A549 (cell line): ENCODE measurements at regions not wholly inside any gene's neighbourhood (a gene's known extent, or its start where the extent isn't known, plus 50 kb on each side); places are given as distances from the start of the nearest gene placed in this dataset.

Source experiments
- ATAC-seq, 2 experiments: fragments of 200-7000 bp in 1 of 2; fragments of >200 bp in 1 of 2; cut with Nextera tagmentation in 1 of 2; cut with Tn5 transposase in 1 of 2; 3 replicates each; pipeline versions ENCODE4 v1.8.0 to v1.9.1; 2018 to 2020; ENCODE audit warnings: mild to moderate bottlenecking in 1 of 2, moderate library complexity in 1 of 2
- CTCF ChIA-PET: fragments of 300-600 bp; sonication (Branson Sonifier 250); formaldehyde crosslinking; extraction: SDS; loops from one replicate; lab custom pipeline; 2021; ENCODE audit warnings: antibody characterized with exemption, inconsistent platforms; lab: Yijun Ruan, JAX
- POLR2A ChIA-PET: fragments of 350-600 bp; formaldehyde crosslinking; extraction: SDS; loops from one replicate; lab custom pipeline; 2021; ENCODE audit warnings: antibody characterized with exemption, inconsistent platforms; lab: Yijun Ruan, JAX
- DNase-seq, 2 experiments: peaks; one replicate each; pipeline versions ENCODE4 v3.0.0 to v3.0.0-alpha.2; 2011 to 2016; ENCODE audit warnings: low read depth in 1 of 2, low spot score in 1 of 2
- FAIRE-seq: peaks from 2 replicates; lab custom pipeline; 2011; peaks lifted over from hg19 to GRCh38; lab: Jason Lieb, UNC
- H3K27ac ChIP-seq, 2 experiments: fragments of >200 bp; sonication (Bioruptor Twin); formaldehyde crosslinking; 3 replicates each; pipeline ENCODE4 v1.5.1; 2016 to 2017
- H3K4me1 ChIP-seq: fragments of >200 bp; sonication (Bioruptor Twin); formaldehyde crosslinking; 3 replicates; pipeline ENCODE4 v1.6.1; 2016
- H3K4me2 ChIP-seq: fragments of >200 bp; sonication (Bioruptor Twin); formaldehyde crosslinking; 3 replicates; pipeline ENCODE4 v1.6.1; 2016
- H3K4me3 ChIP-seq: fragments of >200 bp; sonication (Bioruptor Twin); formaldehyde crosslinking; 3 replicates; pipeline ENCODE4 v1.5.1; 2016
- H3K9me3 ChIP-seq: fragments of >200 bp; sonication (Bioruptor Twin); formaldehyde crosslinking; 3 replicates; pipeline ENCODE4 v1.6.1; 2016
- BHLHE40 ChIP-seq: IDR thresholded peaks from 2 replicates; pipeline ENCODE4 v1.6.1; 2012; ENCODE audit warnings: low read depth, low read length, inconsistent platforms
- CBX2 ChIP-seq: fragments of 200-600 bp; sonication (generic); IDR thresholded peaks from 2 replicates; pipeline ENCODE4 v1.6.1; 2016; ENCODE audit warnings: low read depth, mild to moderate bottlenecking, borderline replicate concordance
- CHD2 ChIP-seq: fragments of 150-350 bp; IDR thresholded peaks from 2 replicates; pipeline ENCODE4 v1.6.1; 2014; ENCODE audit warnings: low read length; ENCODE audit not compliant: partially characterized antibody
- FOSB ChIP-seq: fragments of 250-450 bp; sonication (Bioruptor Pico); IDR thresholded peaks from 2 replicates; pipeline ENCODE4 v1.5.0; 2020; ENCODE audit warnings: mild to moderate bottlenecking, moderate library complexity
- FOSL2 ChIP-seq, 2 experiments: fragments of 450-650 bp in 1 of 2; fragments of >200 bp in 1 of 2; sonication (Bioruptor Twin) in 1 of 2; formaldehyde crosslinking; IDR thresholded peaks; 2 replicates each; pipeline versions ENCODE4 v1.5.0 to v1.6.1; 2016 to 2020; ENCODE audit warnings: mild to moderate bottlenecking in 1 of 2, moderate library complexity in 1 of 2
- FOXS1 ChIP-seq: fragments of 250-450 bp; sonication (Bioruptor Pico); IDR thresholded peaks from 2 replicates; pipeline ENCODE4 v1.5.0; 2020; ENCODE audit warnings: mild to moderate bottlenecking, moderate library complexity
- HEYL ChIP-seq: fragments of 250-450 bp; sonication (Bioruptor Pico); IDR thresholded peaks from 2 replicates; pipeline ENCODE4 v1.8.0; 2021; ENCODE audit warnings: mild to moderate bottlenecking, moderate library complexity
- HOXB13 ChIP-seq: fragments of 250-450 bp; sonication (Bioruptor Pico); IDR thresholded peaks from 2 replicates; pipeline ENCODE4 v1.5.0; 2020; ENCODE audit warnings: low read depth, mild to moderate bottlenecking, moderate library complexity
- KDM1A ChIP-seq: fragments of 200-600 bp; sonication (generic); IDR thresholded peaks from 2 replicates; pipeline ENCODE4 v1.6.1; 2016; ENCODE audit warnings: low read depth, mild to moderate bottlenecking
- MAFK ChIP-seq: fragments of 450-650 bp; IDR thresholded peaks from 2 replicates; pipeline ENCODE4 v1.6.1; 2014; ENCODE audit not compliant: partially characterized antibody
- MYC ChIP-seq: IDR thresholded peaks from 2 replicates; pipeline ENCODE4 v1.6.1; 2012; ENCODE audit warnings: mild to moderate bottlenecking, inconsistent platforms, low read length, improper control_type of control experiment, borderline replicate concordance
- NPAS2 ChIP-seq: fragments of 250-450 bp; sonication (Bioruptor Pico); IDR thresholded peaks from 2 replicates; pipeline ENCODE4 v1.8.0; 2022; ENCODE audit warnings: mild to moderate bottlenecking, moderate library complexity, borderline replicate concordance
- POLR2A ChIP-seq: IDR thresholded peaks from 2 replicates; pipeline ENCODE4 v1.6.1; 2012; ENCODE audit warnings: mild to moderate bottlenecking, low read length
- RARB ChIP-seq: fragments of 250-450 bp; sonication (Bioruptor Pico); IDR thresholded peaks from 2 replicates; pipeline ENCODE4 v1.8.0; 2021; ENCODE audit warnings: mild to moderate bottlenecking, moderate library complexity
- SMC3 ChIP-seq: fragments of >200 bp; sonication (Bioruptor Twin); formaldehyde crosslinking; IDR thresholded peaks from 3 replicates; pipeline ENCODE4 v1.6.1; 2018; ENCODE audit warnings: inconsistent platforms
- TFCP2L1 ChIP-seq: fragments of 250-450 bp; sonication (Bioruptor Pico); IDR thresholded peaks from 2 replicates; pipeline ENCODE4 v1.5.0; 2021; ENCODE audit warnings: mild to moderate bottlenecking
- TP53 ChIP-seq: fragments of 250-450 bp; sonication (Bioruptor Pico); IDR thresholded peaks from 2 replicates; pipeline ENCODE4 v1.5.0; 2021; ENCODE audit warnings: mild to moderate bottlenecking, moderate library complexity
- ZC3H11A ChIP-seq: fragments of 450-650 bp; IDR thresholded peaks from 2 replicates; pipeline ENCODE4 v1.6.1; 2014; ENCODE audit warnings: antibody characterized with exemption, mild to moderate bottlenecking
- ZFP36 ChIP-seq: fragments of 450-650 bp; IDR thresholded peaks from 2 replicates; pipeline ENCODE4 v1.6.1; 2014; ENCODE audit warnings: borderline replicate concordance; ENCODE audit not compliant: partially characterized antibody
- ZNF302 ChIP-seq: fragments of 250-450 bp; sonication (Bioruptor Pico); IDR thresholded peaks from 2 replicates; pipeline ENCODE4 v1.9.0; 2021; ENCODE audit warnings: inconsistent platforms, mild to moderate bottlenecking, moderate library complexity
- WGBS: methylation state at CpG from one replicate; pipeline ENCODE4 v1.1.6; 2017; ENCODE audit errors: missing lambda C conversion rate; 5-methylcytosine and 5-hydroxymethylcytosine counted together
- TF ChIP-seq, protein P1 (sequence below): fragments of 450-650 bp; IDR thresholded peaks from 2 replicates; pipeline ENCODE4 v1.6.1; 2014; ENCODE audit warnings: antibody characterized with exemption
- TF ChIP-seq, protein P2 (sequence below): fragments of 250-450 bp; sonication (Bioruptor Pico); IDR thresholded peaks from 2 replicates; pipeline ENCODE4 v1.5.0; 2020; ENCODE audit warnings: low read depth, mild to moderate bottlenecking, moderate library complexity
- TF ChIP-seq, protein P3 (sequence below): IDR thresholded peaks from 2 replicates; pipeline ENCODE4 v1.6.1; 2012; ENCODE audit warnings: low read depth, borderline replicate concordance
- TF ChIP-seq, protein P4 (sequence below): fragments of >200 bp; sonication (Bioruptor Twin); formaldehyde crosslinking; IDR thresholded peaks from 3 replicates; pipeline ENCODE4 v1.5.1; 2016
- TF ChIP-seq, protein P5 (sequence below): IDR thresholded peaks from 2 replicates; pipeline ENCODE4 v1.6.1; 2012
- TF ChIP-seq, protein P6 (sequence below): fragments of >200 bp; sonication (Bioruptor Twin); formaldehyde crosslinking; IDR thresholded peaks from 3 replicates; pipeline ENCODE4 v1.6.1; 2016

DNA sequence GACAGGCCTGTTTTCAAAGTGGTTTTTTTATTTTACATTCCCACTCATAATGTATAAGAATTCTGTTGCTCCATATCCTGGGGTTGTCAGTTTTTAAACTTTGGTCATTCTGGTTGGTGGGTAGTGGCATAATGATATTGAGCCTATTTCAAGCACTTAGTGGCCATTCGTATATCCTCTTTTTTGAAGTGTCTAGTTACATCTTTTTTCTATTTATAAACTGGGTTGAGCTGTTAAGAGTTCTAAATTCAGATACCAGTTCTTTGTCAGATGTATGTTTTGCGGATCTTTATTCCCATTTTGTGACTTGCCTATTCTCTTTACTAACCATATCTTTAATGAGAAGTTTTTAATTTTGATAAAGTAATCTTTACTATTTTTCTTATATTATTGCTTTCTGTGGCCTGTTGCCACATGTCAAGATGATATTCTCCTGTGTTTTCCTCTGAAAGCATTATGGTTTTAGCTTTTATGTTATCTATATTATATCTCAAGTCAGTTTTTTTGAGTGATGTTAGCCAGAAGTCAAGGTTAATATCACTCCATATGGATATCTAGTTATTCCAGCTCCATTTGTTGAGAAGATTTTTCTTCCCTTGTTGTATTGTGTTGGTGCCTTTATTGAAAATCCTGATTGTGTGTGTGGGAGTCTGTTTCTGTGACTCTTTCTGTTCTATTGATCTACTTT lies 110.9 kb downstream of the FHIP1A start:
- POLR2A ChIA-PET: no interaction called here
- H3K4me3 ChIP-seq: no peak overlapping the region
- no peak for FAIRE-seq
- ATAC-seq: no peak
- H3K27ac ChIP-seq: no peak overlapping the region
- WGBS: 65% methylated on average over 2 of the region's 2 CpGs
- no peak overlapping the region for H3K4me2 ChIP-seq
- no peak for DNase-seq
- CTCF ChIA-PET: no interaction called here
- no peaks in the 10 kb centered on the region for H3K4me1 ChIP-seq
- no peaks in the 10 kb centered on the region for H3K9me3 ChIP-seq
- TF ChIP-seq, protein P1, sequence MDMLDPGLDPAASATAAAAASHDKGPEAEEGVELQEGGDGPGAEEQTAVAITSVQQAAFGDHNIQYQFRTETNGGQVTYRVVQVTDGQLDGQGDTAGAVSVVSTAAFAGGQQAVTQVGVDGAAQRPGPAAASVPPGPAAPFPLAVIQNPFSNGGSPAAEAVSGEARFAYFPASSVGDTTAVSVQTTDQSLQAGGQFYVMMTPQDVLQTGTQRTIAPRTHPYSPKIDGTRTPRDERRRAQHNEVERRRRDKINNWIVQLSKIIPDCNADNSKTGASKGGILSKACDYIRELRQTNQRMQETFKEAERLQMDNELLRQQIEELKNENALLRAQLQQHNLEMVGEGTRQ: no peak
- TF ChIP-seq, protein P2, sequence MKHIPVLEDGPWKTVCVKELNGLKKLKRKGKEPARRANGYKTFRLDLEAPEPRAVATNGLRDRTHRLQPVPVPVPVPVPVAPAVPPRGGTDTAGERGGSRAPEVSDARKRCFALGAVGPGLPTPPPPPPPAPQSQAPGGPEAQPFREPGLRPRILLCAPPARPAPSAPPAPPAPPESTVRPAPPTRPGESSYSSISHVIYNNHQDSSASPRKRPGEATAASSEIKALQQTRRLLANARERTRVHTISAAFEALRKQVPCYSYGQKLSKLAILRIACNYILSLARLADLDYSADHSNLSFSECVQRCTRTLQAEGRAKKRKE (CRISPR knock-in tag): no peak
- TF ChIP-seq SMC3 (no peak), FOSB (no peak), HOXB13 (no peak), HEYL (CRISPR knock-in tag) (no peak), KDM1A (no peak), CBX2 (no peak), CHD2 (no peak), ZFP36 (no peak), NPAS2 (no peak), TFCP2L1 (CRISPR knock-in tag) (no peak), RARB (CRISPR knock-in tag) (no peak), POLR2A (no peak), FOSL2 (IDR thresholded peaks at IDR 0.05) (no peak), FOSL2 (CRISPR knock-in tag; IDR thresholded peaks at IDR 0.05) (no peak), ZNF302 (no peak)
- TF ChIP-seq, protein P3, sequence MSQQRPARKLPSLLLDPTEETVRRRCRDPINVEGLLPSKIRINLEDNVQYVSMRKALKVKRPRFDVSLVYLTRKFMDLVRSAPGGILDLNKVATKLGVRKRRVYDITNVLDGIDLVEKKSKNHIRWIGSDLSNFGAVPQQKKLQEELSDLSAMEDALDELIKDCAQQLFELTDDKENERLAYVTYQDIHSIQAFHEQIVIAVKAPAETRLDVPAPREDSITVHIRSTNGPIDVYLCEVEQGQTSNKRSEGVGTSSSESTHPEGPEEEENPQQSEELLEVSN: no peak
- TF ChIP-seq, protein P4, sequence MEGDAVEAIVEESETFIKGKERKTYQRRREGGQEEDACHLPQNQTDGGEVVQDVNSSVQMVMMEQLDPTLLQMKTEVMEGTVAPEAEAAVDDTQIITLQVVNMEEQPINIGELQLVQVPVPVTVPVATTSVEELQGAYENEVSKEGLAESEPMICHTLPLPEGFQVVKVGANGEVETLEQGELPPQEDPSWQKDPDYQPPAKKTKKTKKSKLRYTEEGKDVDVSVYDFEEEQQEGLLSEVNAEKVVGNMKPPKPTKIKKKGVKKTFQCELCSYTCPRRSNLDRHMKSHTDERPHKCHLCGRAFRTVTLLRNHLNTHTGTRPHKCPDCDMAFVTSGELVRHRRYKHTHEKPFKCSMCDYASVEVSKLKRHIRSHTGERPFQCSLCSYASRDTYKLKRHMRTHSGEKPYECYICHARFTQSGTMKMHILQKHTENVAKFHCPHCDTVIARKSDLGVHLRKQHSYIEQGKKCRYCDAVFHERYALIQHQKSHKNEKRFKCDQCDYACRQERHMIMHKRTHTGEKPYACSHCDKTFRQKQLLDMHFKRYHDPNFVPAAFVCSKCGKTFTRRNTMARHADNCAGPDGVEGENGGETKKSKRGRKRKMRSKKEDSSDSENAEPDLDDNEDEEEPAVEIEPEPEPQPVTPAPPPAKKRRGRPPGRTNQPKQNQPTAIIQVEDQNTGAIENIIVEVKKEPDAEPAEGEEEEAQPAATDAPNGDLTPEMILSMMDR: no peak
- TF ChIP-seq, protein P5, sequence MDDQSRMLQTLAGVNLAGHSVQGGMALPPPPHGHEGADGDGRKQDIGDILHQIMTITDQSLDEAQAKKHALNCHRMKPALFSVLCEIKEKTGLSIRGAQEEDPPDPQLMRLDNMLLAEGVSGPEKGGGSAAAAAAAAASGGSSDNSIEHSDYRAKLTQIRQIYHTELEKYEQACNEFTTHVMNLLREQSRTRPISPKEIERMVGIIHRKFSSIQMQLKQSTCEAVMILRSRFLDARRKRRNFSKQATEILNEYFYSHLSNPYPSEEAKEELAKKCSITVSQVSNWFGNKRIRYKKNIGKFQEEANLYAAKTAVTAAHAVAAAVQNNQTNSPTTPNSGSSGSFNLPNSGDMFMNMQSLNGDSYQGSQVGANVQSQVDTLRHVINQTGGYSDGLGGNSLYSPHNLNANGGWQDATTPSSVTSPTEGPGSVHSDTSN: no peak

DNA sequence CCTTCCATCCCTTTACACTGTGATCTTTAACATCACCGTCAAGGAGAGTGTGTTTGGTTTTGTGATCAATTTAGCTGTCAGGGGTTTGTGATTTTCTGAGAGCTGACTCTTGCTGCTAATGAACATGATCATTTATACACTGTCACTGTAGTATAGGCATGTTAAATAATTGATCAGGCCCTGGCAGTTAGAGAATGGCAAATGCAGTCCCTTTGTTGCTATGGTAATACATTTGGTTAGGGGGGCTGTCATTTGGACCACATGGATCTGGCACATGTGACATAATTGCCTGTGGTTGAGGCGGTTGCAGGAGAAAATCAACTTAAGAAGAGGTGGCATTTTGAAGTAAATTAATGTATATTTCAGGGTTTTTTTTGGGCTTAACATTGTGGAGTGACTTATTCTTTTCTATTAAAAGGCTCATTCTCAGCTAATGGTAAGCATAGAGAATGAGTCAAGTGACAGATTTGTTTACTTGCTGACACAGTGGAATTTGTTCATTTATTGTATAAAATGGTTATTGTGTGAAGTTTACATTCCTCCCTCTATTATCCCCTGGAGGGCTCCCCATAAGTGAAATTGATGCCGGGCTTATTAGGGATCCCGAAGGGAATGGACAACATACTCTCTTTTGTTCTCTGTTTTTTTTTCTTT lies 114.0 kb downstream of the FHIP1A start:
- ChIA-PET POLR2A (no interaction called here), CTCF (interaction anchor here (1.1 kb wide), 1 partner anchor 246 kb away, joined by 3 read pairs; the partner anchor contains the start of gene PRSS48)
- no peak for DNase-seq
- Histone ChIP-seq H3K9me3 (no peaks in the 10 kb centered on the region), H3K4me1 (no peaks in the 10 kb centered on the region), H3K4me3 (no peak overlapping the region), H3K4me2 (no peak overlapping the region), H3K27ac (no peak overlapping the region)
- no peak for FAIRE-seq
- 64% methylated on average over 4 of the region's 4 CpGs for WGBS
- no peak for ATAC-seq
- TF ChIP-seq, protein P3: no peak
- TF ChIP-seq HOXB13: no peak
- TF ChIP-seq TP53 (CRISPR knock-in tag): no peak
- TF ChIP-seq, protein P2 (CRISPR knock-in tag): no peak
- TF ChIP-seq KDM1A: no peak
- TF ChIP-seq BHLHE40: no peak
- TF ChIP-seq, protein P6, sequence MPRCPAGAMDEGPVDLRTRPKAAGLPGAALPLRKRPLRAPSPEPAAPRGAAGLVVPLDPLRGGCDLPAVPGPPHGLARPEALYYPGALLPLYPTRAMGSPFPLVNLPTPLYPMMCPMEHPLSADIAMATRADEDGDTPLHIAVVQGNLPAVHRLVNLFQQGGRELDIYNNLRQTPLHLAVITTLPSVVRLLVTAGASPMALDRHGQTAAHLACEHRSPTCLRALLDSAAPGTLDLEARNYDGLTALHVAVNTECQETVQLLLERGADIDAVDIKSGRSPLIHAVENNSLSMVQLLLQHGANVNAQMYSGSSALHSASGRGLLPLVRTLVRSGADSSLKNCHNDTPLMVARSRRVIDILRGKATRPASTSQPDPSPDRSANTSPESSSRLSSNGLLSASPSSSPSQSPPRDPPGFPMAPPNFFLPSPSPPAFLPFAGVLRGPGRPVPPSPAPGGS: no peak
- no peak for TF ChIP-seq MAFK
- TF ChIP-seq NPAS2: no peak
- TF ChIP-seq SMC3: no peak
- no peak for TF ChIP-seq ZC3H11A
- TF ChIP-seq MYC: no peak
- no peak for TF ChIP-seq FOXS1 (CRISPR knock-in tag)
- TF ChIP-seq, protein P1: no peak
- TF ChIP-seq HEYL (CRISPR knock-in tag): no peak
